ENCODE measurements at regions not wholly inside any gene's neighbourhood (a gene's known extent, or its start where the extent isn't known, plus 50 kb on each side); places are given as distances from the start of the nearest gene placed in this dataset.

- DNase-seq (ENCODE audit: low spot score): no peak
Measured at GRCh38 chr9:135196474-135196873, 109.0 kb downstream of the OLFM1 start.

DNA sequence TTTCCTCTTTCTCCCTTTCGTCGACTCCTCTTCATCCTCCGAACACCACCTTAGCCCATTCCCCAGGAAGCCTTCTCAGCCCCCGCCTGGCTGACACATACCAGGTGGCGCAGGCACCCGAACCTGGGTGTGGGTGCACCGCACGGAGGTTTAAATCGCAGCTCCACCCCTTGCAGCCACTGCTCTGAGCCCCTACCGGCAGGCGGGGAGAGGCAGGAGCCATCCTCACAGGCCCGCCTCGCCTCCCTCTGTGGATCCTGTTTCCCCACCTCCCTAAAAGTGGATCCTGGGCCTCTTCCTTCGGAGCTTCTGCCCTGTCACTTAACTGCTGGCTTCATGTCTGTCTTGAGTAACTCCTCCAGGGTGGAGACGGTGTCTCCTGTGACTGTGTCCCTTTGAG is 110.7 kb downstream of the OLFM1 start:
- no peak for DNase-seq (ENCODE audit: low spot score)

GRCh38 chr9:135198586-135199285 is 111.3 kb downstream of the OLFM1 start:
- no peak for DNase-seq (ENCODE audit: low spot score)

GRCh38 chr9:135199489-135199888 is 112.0 kb downstream of the OLFM1 start:
- DNase-seq (ENCODE audit: low spot score): no peak

- no peak for DNase-seq (ENCODE audit: low spot score)
Measured at GRCh38 chr9:135201711-135202110, 114.2 kb downstream of the OLFM1 start.

DNA sequence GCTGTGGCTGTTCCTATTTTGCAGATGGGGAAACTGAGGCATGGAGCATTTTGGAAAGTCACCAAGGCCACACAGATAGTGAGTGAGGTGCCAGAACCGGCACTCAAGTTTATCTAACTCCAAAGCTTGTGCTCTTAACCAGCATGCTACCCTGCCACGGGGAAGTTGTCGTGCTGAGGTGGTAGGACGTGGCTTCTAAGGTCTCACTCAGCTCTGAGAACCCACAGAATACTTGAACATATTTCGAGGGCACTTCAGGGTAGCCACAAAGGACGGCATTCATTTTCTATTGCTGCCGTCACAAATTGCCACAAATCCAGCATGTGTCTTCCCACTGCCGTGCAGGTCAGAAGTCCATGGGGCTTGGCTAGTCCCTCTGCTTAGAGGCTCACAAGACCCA is 116.7 kb downstream of the OLFM1 start:
- no peak for DNase-seq (ENCODE audit: low spot score)

DNA sequence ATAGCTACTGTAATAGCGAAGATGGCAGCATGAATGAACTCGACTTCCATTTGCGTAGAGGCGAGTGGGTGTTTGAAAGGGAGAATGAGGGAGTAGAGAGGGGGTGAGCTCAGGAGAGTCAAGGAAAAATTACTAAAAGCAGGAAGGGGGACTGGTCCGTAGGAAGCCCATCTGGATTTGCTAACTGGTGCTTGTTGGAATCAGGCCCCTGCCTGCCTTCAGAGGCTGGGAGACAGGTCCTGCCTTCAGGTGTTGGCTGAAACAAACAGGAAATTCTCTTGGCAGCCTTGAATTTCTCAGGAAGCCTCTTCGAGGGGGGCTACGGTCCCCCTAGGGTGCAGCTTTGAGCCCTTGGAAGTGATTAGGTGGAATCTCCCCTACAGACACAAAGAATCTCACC is 121.7 kb downstream of the OLFM1 start:
- no peak for DNase-seq (ENCODE audit: low spot score)

GRCh38 chr9:135209852-135210251 is 122.4 kb downstream of the OLFM1 start:
- no peak for DNase-seq (ENCODE audit: low spot score)

DNA sequence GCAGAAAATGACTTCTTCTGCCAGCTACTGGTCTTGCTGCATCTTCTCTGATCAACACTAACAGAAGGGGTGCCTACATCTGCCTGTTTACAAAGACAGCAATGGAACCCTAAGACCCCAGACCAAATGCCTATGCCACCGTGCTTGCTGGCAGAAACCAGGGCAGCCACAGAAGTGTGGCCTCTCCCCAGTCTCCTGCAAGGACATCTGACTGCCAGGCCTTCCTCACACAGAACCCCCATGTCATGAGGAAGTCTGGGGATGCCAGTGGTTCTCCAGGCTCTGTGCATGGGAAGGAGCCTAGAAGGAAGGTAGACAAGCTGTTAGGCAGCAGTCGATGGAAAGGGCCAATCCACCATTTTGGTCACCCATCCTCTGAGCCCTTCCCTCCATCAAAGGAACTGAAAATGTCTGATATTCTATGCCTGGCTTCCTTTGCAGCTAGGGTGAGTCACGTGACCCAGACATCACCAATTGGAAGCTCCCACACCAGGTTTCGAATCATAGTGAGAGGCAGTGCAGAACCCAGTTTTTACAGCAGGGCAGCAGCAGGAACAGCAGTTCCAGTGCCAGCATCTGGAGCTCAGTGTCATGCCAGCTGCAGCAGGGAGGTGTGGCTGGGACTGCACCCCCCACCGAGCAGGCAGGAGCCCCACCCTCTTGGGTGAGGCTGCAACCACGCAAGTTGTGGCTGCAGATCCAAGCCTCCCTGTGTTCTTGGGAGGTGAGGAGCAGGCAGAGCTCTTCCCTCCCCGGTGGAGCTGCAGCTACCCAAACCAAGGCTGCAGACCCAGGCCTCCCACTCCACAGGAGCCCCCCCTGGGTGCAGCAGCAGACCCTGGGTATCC is 123.4 kb downstream of the OLFM1 start:
- no peak for DNase-seq (ENCODE audit: low spot score)

DNA sequence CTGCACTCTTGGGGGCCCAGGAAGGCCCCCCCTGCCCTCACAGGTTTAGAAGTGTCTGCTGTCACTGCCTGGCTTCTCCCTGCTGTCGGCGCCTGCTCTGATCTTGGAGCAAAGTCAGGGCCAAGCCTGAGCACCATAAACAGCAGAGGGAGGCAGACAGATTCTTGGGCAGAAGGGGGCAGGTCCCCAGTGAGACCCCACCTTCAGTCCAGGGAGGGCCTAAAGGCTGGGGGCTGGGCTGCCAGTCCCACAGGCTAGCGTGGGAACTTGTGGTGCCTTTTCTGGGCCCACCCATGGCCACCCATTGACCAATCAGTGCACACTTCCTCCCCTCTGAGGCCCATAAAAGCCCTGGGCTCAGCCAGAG is 124.0 kb downstream of the OLFM1 start:
- DNase-seq (ENCODE audit: low spot score): no peak

- no peak for DNase-seq (ENCODE audit: low spot score)
Measured at GRCh38 chr9:135212961-135213360, 125.5 kb downstream of the OLFM1 start.

- DNase-seq (ENCODE audit: low spot score): no peak
Measured at GRCh38 chr9:135213566-135213965, 126.1 kb downstream of the OLFM1 start.

DNA sequence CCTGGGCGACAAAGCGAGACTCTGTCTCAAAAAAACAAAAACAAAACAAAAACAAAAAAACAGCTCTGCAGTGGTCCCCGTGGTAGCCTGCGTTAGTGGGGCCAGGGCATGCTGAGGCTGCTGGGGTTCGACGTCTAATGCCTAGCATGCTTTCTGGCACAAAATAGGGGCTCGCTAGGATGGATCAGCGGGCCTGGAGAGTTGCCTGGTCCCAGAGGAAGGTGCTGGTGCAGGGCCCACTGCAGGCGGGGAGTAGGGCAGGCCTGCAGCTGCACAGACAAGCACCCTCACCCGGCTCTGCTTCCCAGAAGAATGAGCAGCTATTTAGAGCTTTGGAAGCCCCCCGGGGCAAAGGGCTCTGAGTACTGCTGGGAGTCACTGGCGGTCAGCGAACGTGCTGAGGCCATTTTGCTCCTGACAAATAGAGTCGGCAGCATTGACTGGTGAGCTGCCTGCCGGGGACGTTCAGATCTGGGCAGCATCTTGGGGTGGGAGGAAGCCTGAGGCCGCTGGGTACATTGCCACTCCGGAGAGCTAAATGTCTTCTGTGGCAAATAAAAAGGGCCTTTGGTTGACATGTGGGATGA is 126.7 kb downstream of the OLFM1 start:
- no peak for DNase-seq (ENCODE audit: low spot score)

- no peak for DNase-seq (ENCODE audit: low spot score)
Measured at GRCh38 chr9:135214706-135215105, 127.2 kb downstream of the OLFM1 start.

GRCh38 chr9:135215571-135216161 is 128.2 kb downstream of the OLFM1 start:
- DNase-seq (ENCODE audit: low spot score): no peak

- no peak for DNase-seq (ENCODE audit: low spot score)
Measured at GRCh38 chr9:135216236-135216635, 128.8 kb downstream of the OLFM1 start.

DNA sequence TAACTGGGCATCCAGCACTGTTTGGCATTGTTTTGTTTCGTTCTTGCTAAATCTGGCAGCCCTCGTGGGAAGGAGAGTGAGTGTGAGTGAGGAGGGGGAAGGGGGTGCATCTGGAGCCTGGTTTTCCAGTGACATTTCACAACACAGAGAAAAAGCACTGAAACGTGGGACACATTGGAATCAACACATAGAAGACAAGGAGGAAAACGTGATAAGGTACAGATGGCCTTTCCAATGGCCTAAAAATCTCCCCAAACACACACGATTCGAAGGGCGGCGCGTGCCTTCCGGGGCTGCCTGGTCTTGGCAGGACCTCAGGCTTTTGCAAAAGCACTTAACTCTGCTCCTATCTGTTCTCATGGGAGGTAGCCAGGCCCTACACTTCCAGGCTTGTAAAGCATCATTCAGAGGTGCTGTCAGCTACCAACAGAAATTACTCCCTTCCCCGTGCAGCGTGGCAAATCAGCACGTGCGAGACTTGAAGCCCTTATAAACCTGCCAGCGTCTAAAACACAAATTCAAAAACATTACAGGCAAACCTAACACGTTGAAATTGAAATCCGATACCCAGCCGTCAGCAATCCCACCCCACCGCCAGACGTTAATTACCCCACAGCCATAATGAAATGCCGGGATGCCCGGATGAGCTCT is 129.4 kb downstream of the OLFM1 start:
- no peak for DNase-seq (ENCODE audit: low spot score)

DNA sequence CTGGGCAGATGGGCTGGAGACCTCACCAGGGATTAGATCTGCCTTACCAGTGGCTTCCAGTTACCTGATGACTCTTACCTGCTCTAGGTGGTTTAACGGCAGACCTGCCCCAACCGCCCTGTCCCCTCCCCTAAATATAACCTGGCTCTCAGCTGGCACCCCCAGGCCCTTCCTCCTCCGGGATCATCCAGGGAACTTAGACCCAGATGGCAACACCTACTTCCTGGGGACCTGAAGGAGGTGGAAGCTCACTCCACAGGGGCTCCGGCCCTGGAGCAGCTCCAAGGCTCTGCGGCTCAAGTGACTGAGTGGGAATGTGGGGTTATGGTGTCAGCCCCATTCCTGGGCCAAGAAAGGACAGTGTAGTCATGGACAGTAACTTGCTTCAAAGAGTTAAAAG is 130.4 kb downstream of the OLFM1 start:
- DNase-seq (ENCODE audit: low spot score): no peak

DNA sequence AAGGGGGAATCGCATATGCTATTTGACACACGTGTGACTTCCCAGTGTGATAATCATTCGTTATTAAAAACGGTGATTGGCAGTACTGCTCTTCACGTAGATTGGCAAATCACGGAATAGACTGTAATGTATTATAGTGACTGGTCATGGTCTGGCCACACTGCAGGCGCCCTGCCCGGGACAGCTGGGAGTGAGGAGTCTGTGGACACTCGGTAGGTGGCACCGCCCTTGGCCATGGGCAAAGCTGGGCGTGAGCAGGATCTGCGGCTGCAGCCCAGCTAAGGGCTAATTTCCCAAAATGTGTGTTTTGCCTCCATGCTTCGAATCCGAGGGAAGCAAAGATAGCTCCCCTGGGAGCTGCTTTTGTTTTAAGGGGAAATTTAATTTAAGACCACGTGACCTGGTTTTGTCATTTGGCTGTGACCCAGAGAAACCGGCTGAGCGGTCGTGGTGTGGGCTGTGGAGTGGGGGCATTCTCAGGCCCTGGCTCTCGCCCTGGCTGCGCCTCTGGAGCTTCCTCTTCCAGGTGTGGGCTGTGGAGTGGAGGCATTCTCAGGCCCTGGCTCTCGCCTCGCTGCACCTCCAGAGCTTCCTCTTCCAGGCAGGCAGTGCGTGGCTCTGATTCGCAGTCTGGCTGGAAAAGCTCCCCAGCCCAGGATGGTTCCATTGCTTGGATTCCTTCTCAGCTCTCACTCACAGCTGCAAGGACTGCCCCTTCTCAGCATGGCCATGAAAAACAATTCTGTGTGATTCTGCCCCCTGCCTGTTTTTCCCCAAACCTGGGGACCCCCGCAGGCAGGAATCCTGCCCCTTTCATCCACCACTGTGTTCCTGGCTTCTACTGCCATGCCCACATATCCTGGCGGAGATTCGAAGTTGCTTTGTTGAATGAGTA is 131.1 kb downstream of the OLFM1 start:
- no peak for DNase-seq (ENCODE audit: low spot score)

GRCh38 chr9:135219676-135220600 is 132.5 kb downstream of the OLFM1 start:
- no peak for DNase-seq (ENCODE audit: low spot score)

Measured in CD4-positive, alpha-beta T cell treated with Interleukin-2 at 100 ng/mL for 4 hours (primary cell).